H9 (cell line): ENCODE measurements at regions not wholly inside any gene's neighbourhood (a gene's known extent, or its start where the extent isn't known, plus 50 kb on each side); places are given as distances from the start of the nearest gene placed in this dataset.

Experiments used
- DNase-seq: peaks from one replicate; pipeline ENCODE4 v3.0.0-alpha.2; 2017
- H2AFZ ChIP-seq: one replicate; pipeline ENCODE4 v1.6.1; 2013; ENCODE audit warnings: mild to moderate bottlenecking, low read length, control low read depth, moderate library complexity
- H2AK5ac ChIP-seq: 2 replicates; pipeline ENCODE4 v1.6.1; 2013; ENCODE audit warnings: low read length, control low read depth, mixed read lengths; ENCODE audit not compliant: insufficient read length
- H2BK120ac ChIP-seq: one replicate; pipeline ENCODE4 v1.6.1; 2013; ENCODE audit warnings: low read depth, mild to moderate bottlenecking, low read length, control low read depth, inconsistent platforms; ENCODE audit not compliant: poor library complexity, severe bottlenecking
- H2BK12ac ChIP-seq: 2 replicates; pipeline ENCODE4 v1.6.1; 2013; ENCODE audit warnings: low read length, control low read depth, mixed read lengths, low read depth; ENCODE audit not compliant: insufficient read length
- H2BK15ac ChIP-seq: 2 replicates; pipeline ENCODE4 v1.6.1; 2013; ENCODE audit warnings: low read depth, low read length, control low read depth
- H2BK20ac ChIP-seq: one replicate; pipeline ENCODE4 v1.6.1; 2013; ENCODE audit warnings: low read depth, mild to moderate bottlenecking, low read length, control low read depth, inconsistent platforms; ENCODE audit not compliant: poor library complexity, severe bottlenecking
- H2BK5ac ChIP-seq: 2 replicates; pipeline ENCODE4 v1.6.1; 2013; ENCODE audit warnings: low read length, control low read depth, mixed read lengths; ENCODE audit not compliant: insufficient read length
- H3K14ac ChIP-seq: 2 replicates; pipeline ENCODE4 v1.6.1; 2013; ENCODE audit warnings: low read length, control low read depth; ENCODE audit not compliant: insufficient read depth
- H3K18ac ChIP-seq: 2 replicates; pipeline ENCODE4 v1.6.1; 2013; ENCODE audit warnings: low read depth, mild to moderate bottlenecking, mixed read lengths, low read length, control low read depth; ENCODE audit not compliant: insufficient read length
- H3K23ac ChIP-seq: 2 replicates; pipeline ENCODE4 v1.6.1; 2013; ENCODE audit warnings: low read length, control low read depth, mixed read lengths, low read depth; ENCODE audit not compliant: insufficient read length
- H3K23me2 ChIP-seq: 2 replicates; pipeline ENCODE4 v1.6.1; 2013; ENCODE audit warnings: low read depth, mild to moderate bottlenecking, mixed read lengths, low read length, control low read depth; ENCODE audit not compliant: insufficient read length, poor library complexity, severe bottlenecking
- H3K27ac ChIP-seq: 2 replicates; pipeline ENCODE4 v1.5.1; 2013; ENCODE audit warnings: low read length, control low read depth, mixed read lengths, low read depth; ENCODE audit not compliant: insufficient read length
- H3K27me3 ChIP-seq: 2 replicates; pipeline ENCODE4 v1.6.1; 2013; ENCODE audit warnings: low read length, control low read depth, inconsistent platforms; ENCODE audit not compliant: insufficient read depth
- H3K4ac ChIP-seq: 2 replicates; pipeline ENCODE4 v1.6.1; 2013; ENCODE audit warnings: low read depth, mild to moderate bottlenecking, control low read depth, inconsistent platforms, low read length, moderate library complexity
- H3K4me1 ChIP-seq: 2 replicates; pipeline ENCODE4 v1.6.1; 2013; ENCODE audit warnings: low read length, control low read depth, inconsistent platforms; ENCODE audit not compliant: insufficient read depth
- H3K4me2 ChIP-seq: 2 replicates; pipeline ENCODE4 v1.6.1; 2013; ENCODE audit warnings: low read length, control low read depth, mixed read lengths; ENCODE audit not compliant: insufficient read length, insufficient read depth
- H3K56ac ChIP-seq: 2 replicates; pipeline ENCODE4 v1.6.1; 2013; ENCODE audit warnings: low read depth, mild to moderate bottlenecking, mixed read lengths, low read length, control low read depth; ENCODE audit not compliant: insufficient read length
- H3K79me1 ChIP-seq: 2 replicates; pipeline ENCODE4 v1.6.1; 2013; ENCODE audit warnings: low read depth, mild to moderate bottlenecking, moderate library complexity, low read length, control low read depth, inconsistent platforms; ENCODE audit not compliant: insufficient read depth, poor library complexity, severe bottlenecking
- H3K79me2 ChIP-seq: 2 replicates; pipeline ENCODE4 v1.6.1; 2013; ENCODE audit warnings: low read length, control low read depth, inconsistent platforms; ENCODE audit not compliant: insufficient read depth
- H3K9ac ChIP-seq: 2 replicates; pipeline ENCODE4 v1.6.1; 2013; ENCODE audit warnings: low read length, control low read depth, mixed read lengths; ENCODE audit not compliant: insufficient read length; ENCODE audit errors: extremely low read depth
- H3K9me3 ChIP-seq: one replicate; pipeline ENCODE4 v1.6.1; 2013; ENCODE audit warnings: low read depth, low read length, inconsistent platforms; ENCODE audit not compliant: control insufficient read depth
- H3T11ph ChIP-seq: one replicate; pipeline ENCODE4 v1.6.1; 2013; ENCODE audit warnings: mild to moderate bottlenecking, low read length, control low read depth, inconsistent platforms
- H4K20me1 ChIP-seq: one replicate; pipeline ENCODE4 v1.6.1; 2013; ENCODE audit not compliant: control insufficient read depth, insufficient read length, insufficient read depth
- H4K5ac ChIP-seq: 2 replicates; pipeline ENCODE4 v1.6.1; 2013; ENCODE audit warnings: low read depth, mild to moderate bottlenecking, mixed read lengths, low read length, control low read depth; ENCODE audit not compliant: insufficient read length
- H4K8ac ChIP-seq: replicated peaks from 2 replicates; pipeline ENCODE4 v1.6.1; 2013; ENCODE audit warnings: low read length, control low read depth, mixed read lengths, low read depth; ENCODE audit not compliant: insufficient read length
- H4K91ac ChIP-seq: 2 replicates; pipeline ENCODE4 v1.6.1; 2013; ENCODE audit warnings: low read depth, mild to moderate bottlenecking, moderate library complexity, mixed read lengths, low read length, control low read depth; ENCODE audit not compliant: insufficient read length
- H3K27ac Mint-ChIP-seq, 3 experiments: 2 replicates in 2 of 3; 3 replicates in 1 of 3; pipeline ENCODE4 v1.8.0; 2020 to 2021; ENCODE audit warnings: mixed read lengths in 3 of 3, mild to moderate bottlenecking in 1 of 3, moderate library complexity in 1 of 3
- H3K27me3 Mint-ChIP-seq: 2 replicates; pipeline ENCODE4 v1.8.0; 2021; ENCODE audit warnings: low read depth, mild to moderate bottlenecking, moderate library complexity, mixed read lengths
- H3K36me3 Mint-ChIP-seq, 3 experiments: 2 replicates in 2 of 3; 3 replicates in 1 of 3; pipeline ENCODE4 v1.8.0; 2020 to 2021; ENCODE audit warnings: low read depth in 3 of 3, mixed read lengths in 3 of 3; ENCODE audit not compliant: insufficient read depth in 1 of 3
- H3K4me1 Mint-ChIP-seq, 2 experiments: 2 replicates each; pipeline ENCODE4 v1.8.0; 2020; ENCODE audit warnings: mixed read lengths in 2 of 2
- H3K4me3 Mint-ChIP-seq, 2 experiments: 2 replicates in 1 of 2; 3 replicates in 1 of 2; pipeline ENCODE4 v1.8.0; 2020 to 2021; ENCODE audit warnings: mild to moderate bottlenecking in 2 of 2, mixed read lengths in 2 of 2, moderate library complexity in 1 of 2
- H3K9me3 Mint-ChIP-seq, 2 experiments: 2 replicates in 1 of 2; 3 replicates in 1 of 2; pipeline ENCODE4 v1.8.0; 2020; ENCODE audit warnings: mild to moderate bottlenecking in 2 of 2, mixed read lengths in 2 of 2, moderate library complexity in 1 of 2
- CTCF ChIP-seq: fragments of 200-600 bp; sonication (generic); conservative IDR thresholded peaks from 3 replicates; pipeline ENCODE4 v1.8.0; 2021; ENCODE audit warnings: antibody characterized with exemption, mild to moderate bottlenecking
- WGBS: extraction: QIAGEN DNeasy Blood & Tissue Kit; methylation state at CpG from one replicate; pipeline ENCODE4 v1.1.7; 2013; ENCODE audit warnings: missing lambda C conversion rate, low lambda C conversion rate, mixed read lengths; ENCODE audit not compliant: insufficient read length; ENCODE audit errors: extremely low coverage; 5-methylcytosine and 5-hydroxymethylcytosine counted together

- Histone ChIP-seq H3T11ph (no peak overlapping the region), H3K18ac (no peak overlapping the region)
- WGBS = no CpG with 5 or more reads among the region's 5 CpGs
These were observed 142.9 kb upstream of the SALL4 start for GRCh38 chr20:51945177-51945576.

More at GRCh38 chr20:51945177-51945576, 142.9 kb upstream of the SALL4 start:
- no peaks in the 10 kb centered on the region for H3K4me1 ChIP-seq
- no peak overlapping the region for H2BK15ac ChIP-seq
- no peak overlapping the region for H2BK20ac ChIP-seq
- H3K79me1 ChIP-seq = no peaks in the 10 kb centered on the region
- H2BK12ac ChIP-seq = no peak overlapping the region
- H3K27ac Mint-ChIP-seq = no peak overlapping the region
- no peak overlapping the region for H3K56ac ChIP-seq
- H3K36me3 Mint-ChIP-seq = no peaks in the 10 kb centered on the region
- no peaks in the 10 kb centered on the region for H4K20me1 ChIP-seq
- no peak overlapping the region for H4K5ac ChIP-seq
- H2BK120ac ChIP-seq = no peak overlapping the region
- no peak for TF ChIP-seq CTCF
- no peak overlapping the region for H2BK5ac ChIP-seq
- H3K23ac ChIP-seq = no peak overlapping the region
- no peaks in the 10 kb centered on the region for H3K9me3 Mint-ChIP-seq
- H3K4ac ChIP-seq = no peak overlapping the region
- H2AK5ac ChIP-seq = no peak overlapping the region
- H3K14ac ChIP-seq = no peak overlapping the region
- no peak for DNase-seq
- no peaks in the 10 kb centered on the region for H3K27me3 ChIP-seq
- H3K23me2 ChIP-seq = no peaks in the 10 kb centered on the region
- no peak overlapping the region for H3K27ac ChIP-seq
- no peaks in the 10 kb centered on the region for H3K79me2 ChIP-seq
- H4K91ac ChIP-seq = no peak overlapping the region
- H4K8ac ChIP-seq = no peak overlapping the region
- no peaks in the 10 kb centered on the region for H3K27me3 Mint-ChIP-seq
- H2AFZ ChIP-seq = no peak overlapping the region
- no peak overlapping the region for H3K4me3 Mint-ChIP-seq
- H3K4me1 Mint-ChIP-seq = peaks cover 5 to 6% of the 10 kb centered on the region in 2 experiments
- H3K9ac ChIP-seq = no peak overlapping the region
- H3K9me3 ChIP-seq = no peaks in the 10 kb centered on the region
- H3K4me2 ChIP-seq = no peak overlapping the region
